ENCODE measurements at regions not wholly inside any gene's neighbourhood (a gene's known extent, or its start where the extent isn't known, plus 50 kb on each side); places are given as distances from the start of the nearest gene placed in this dataset.

GRCh38 chr13:76293751-76294150 is 592.5 kb downstream of the KCTD12 start:
- TF ChIP-seq POLR2A (IDR thresholded peaks at IDR 0.05) (no peak), CTCF (IDR thresholded peaks at IDR 0.05) (no peak)

Data from testis (tissue), 2 donors.